K562 (cell line): ENCODE measurements at regions not wholly inside any gene's neighbourhood (a gene's known extent, or its start where the extent isn't known, plus 50 kb on each side); places are given as distances from the start of the nearest gene placed in this dataset.

Experiments
- ATAC-seq: fragments of 200-7000 bp; cut with Tn5 transposase; 3 replicates; pipeline ENCODE4 v1.9.1; 2020; ENCODE audit warnings: moderate library complexity
- BruUV-seq: library from RNA; stranded (reverse); fragments of 400-500 nt; replicated peaks from 2 replicates; lab custom pipeline; 2021; lab: Mats Ljungman, UMichigan
- CTCF ChIA-PET: fragments of 300-600 bp; formaldehyde crosslinking; extraction: SDS; loops from one replicate; lab custom pipeline; 2021; ENCODE audit warnings: low intra/inter-chr PET ratio; lab: Yijun Ruan, JAX
- POLR2A ChIA-PET: fragments of 300-600, 350-650 bp; sonication (Branson Sonifier 250); formaldehyde crosslinking; extraction: SDS; loops from one replicate; lab custom pipeline; 2021; ENCODE audit warnings: antibody characterized with exemption, inconsistent platforms; lab: Yijun Ruan, JAX
- DNase-seq, 4 experiments: peaks; one replicate each; pipeline versions ENCODE4 v3.0.0 to v3.0.0-alpha.2; 2011 to 2018; ENCODE audit warnings: low spot score in 3 of 4, mixed read lengths in 3 of 4; ENCODE audit errors: extremely low read depth in 1 of 4
- FAIRE-seq: peaks from 2 replicates; lab custom pipeline; 2011; peaks lifted over from hg19 to GRCh38; lab: Jason Lieb, UNC
- H2AFZ ChIP-seq: 2 replicates; pipeline ENCODE4 v1.6.0; 2011; ENCODE audit warnings: low read depth, low read length, control low read depth, inconsistent platforms
- H3K27ac ChIP-seq: fragments of 200-600 bp; 3 replicates; pipeline ENCODE4 v1.8.0; 2011; ENCODE audit warnings: low read depth, mild to moderate bottlenecking, control low read depth, inconsistent platforms, low read length, moderate library complexity, mixed read lengths; ENCODE audit errors: extremely low read depth
- H3K27me3 ChIP-seq, 2 experiments: fragments of 300-600 bp in 1 of 2; 2 replicates in 1 of 2; 3 replicates in 1 of 2; pipeline versions ENCODE4 v1.6.0 to v1.8.0; 2011; ENCODE audit warnings: inconsistent platforms in 2 of 2, low read length in 2 of 2, mild to moderate bottlenecking in 1 of 2, mixed read lengths in 1 of 2, moderate library complexity in 1 of 2; ENCODE audit not compliant: control insufficient read depth in 2 of 2, insufficient read depth in 2 of 2
- H3K36me3 ChIP-seq: fragments of 300-600 bp; 3 replicates; pipeline ENCODE4 v1.8.0; 2011; ENCODE audit warnings: mild to moderate bottlenecking, low read length, inconsistent platforms; ENCODE audit not compliant: control insufficient read depth, insufficient read depth
- H3K4me1 ChIP-seq, 2 experiments: fragments of 200-600 bp in 1 of 2; replicated peaks in 1 of 2; 2 replicates in 1 of 2; 3 replicates in 1 of 2; pipeline versions ENCODE4 v1.5.1 to v1.8.0; 2011; ENCODE audit warnings: inconsistent platforms in 2 of 2, low read length in 2 of 2, mild to moderate bottlenecking in 1 of 2, mixed read lengths in 1 of 2, moderate library complexity in 1 of 2; ENCODE audit not compliant: control insufficient read depth in 2 of 2, insufficient read depth in 2 of 2
- H3K4me2 ChIP-seq: 2 replicates; pipeline ENCODE4 v1.6.1; 2011; ENCODE audit warnings: low read length, control low read depth, inconsistent platforms, mixed read lengths; ENCODE audit not compliant: insufficient read depth
- H3K4me3 ChIP-seq: fragments of 200-600 bp; sonication (generic), shearing (Covaris generic); 2 replicates; pipeline ENCODE4 v1.5.1; 2016; ENCODE audit warnings: control low read depth, inconsistent platforms
- H3K79me2 ChIP-seq: fragments of 200-600 bp; 3 replicates; pipeline ENCODE4 v1.8.0; 2011; ENCODE audit warnings: low read length, inconsistent platforms; ENCODE audit not compliant: control insufficient read depth, insufficient read depth
- H3K9ac ChIP-seq, 2 experiments: 2 replicates each; pipeline versions ENCODE4 v1.6.0 to v1.6.1; 2011; ENCODE audit warnings: low read depth in 2 of 2, low read length in 2 of 2, control low read depth in 1 of 2, inconsistent platforms in 1 of 2, mild to moderate bottlenecking in 1 of 2, mixed read lengths in 1 of 2; ENCODE audit not compliant: insufficient read depth in 1 of 2
- H3K9me1 ChIP-seq: one replicate; pipeline ENCODE4 v1.6.0; 2011; ENCODE audit warnings: inconsistent platforms, mild to moderate bottlenecking, low read length, moderate library complexity; ENCODE audit not compliant: control insufficient read depth, insufficient read depth
- H3K9me3 ChIP-seq: replicated peaks from 2 replicates; pipeline ENCODE4 v1.5.1; 2011; ENCODE audit warnings: low read depth, low read length, inconsistent platforms; ENCODE audit not compliant: control insufficient read depth, insufficient read depth
- H4K20me1 ChIP-seq: replicated peaks from 2 replicates; pipeline ENCODE4 v1.6.1; 2011; ENCODE audit warnings: low read length, inconsistent platforms, mixed read lengths; ENCODE audit not compliant: control insufficient read depth, insufficient read depth
- ADNP ChIP-seq: fragments of 200-800 bp; sonication (Bioruptor generic); IDR thresholded peaks from 2 replicates; pipeline ENCODE4 v1.6.1; 2016; ENCODE audit warnings: missing genetic modification characterization, missing compliant biosample characterization
- CBX2 ChIP-seq: fragments of 200-600 bp; sonication (generic); IDR thresholded peaks from one replicate; pipeline ENCODE4 v1.6.1; 2012; ENCODE audit warnings: mild to moderate bottlenecking, low read length, inconsistent platforms; ENCODE audit not compliant: insufficient read depth, poor library complexity, severe bottlenecking
- CREM ChIP-seq: IDR thresholded peaks from 2 replicates; pipeline ENCODE4 v1.6.1; 2014; ENCODE audit warnings: antibody characterized with exemption, low read depth
- GABPB1 ChIP-seq: sonication (generic); formaldehyde crosslinking; IDR thresholded peaks from 2 replicates; pipeline ENCODE4 v1.8.0; 2022; ENCODE audit warnings: mild to moderate bottlenecking, missing genetic modification reagents
- HNRNPK ChIP-seq: fragments of 200-400 bp; formaldehyde crosslinking; IDR thresholded peaks from one replicate; pipeline ENCODE4 v1.6.1; 2018; ENCODE audit warnings: mild to moderate bottlenecking, low read depth, low read length; ENCODE audit not compliant: poor library complexity, severe bottlenecking
- KLF1 ChIP-seq: fragments of 450-650 bp; IDR thresholded peaks from 2 replicates; pipeline ENCODE4 v1.6.1; 2016; ENCODE audit warnings: missing genetic modification characterization, missing compliant biosample characterization
- MAX ChIP-seq: sonication (generic); formaldehyde crosslinking; IDR thresholded peaks from 2 replicates; pipeline ENCODE4 v1.9.0; 2022; ENCODE audit warnings: mild to moderate bottlenecking, missing genetic modification reagents
- POLR2AphosphoS2 ChIP-seq: IDR thresholded peaks from 2 replicates; pipeline ENCODE4 v1.6.1; 2012; ENCODE audit warnings: low read length, improper control_type of control experiment
- PTBP1 ChIP-seq: fragments of 200-400 bp; formaldehyde crosslinking; IDR thresholded peaks from 2 replicates; pipeline ENCODE4 v1.6.1; 2017; ENCODE audit warnings: low read depth, low read length
- SMAD3 ChIP-seq: fragments of 450-650 bp; formaldehyde crosslinking; conservative IDR thresholded peaks from 2 replicates; pipeline ENCODE4 v1.4.0; 2020; ENCODE audit warnings: mild to moderate bottlenecking
- ZBTB12 ChIP-seq: fragments of 250-450 bp; sonication (Bioruptor Pico); IDR thresholded peaks from 2 replicates; pipeline ENCODE4 v1.4.0; 2020
- ZBTB5 ChIP-seq: fragments of 450-650 bp; IDR thresholded peaks from 2 replicates; pipeline ENCODE4 v1.6.1; 2017; ENCODE audit warnings: antibody characterized with exemption
- ZNF445 ChIP-seq: fragments of 250-450 bp; sonication (Bioruptor Pico); IDR thresholded peaks from 2 replicates; pipeline ENCODE4 v1.4.0; 2020; ENCODE audit warnings: low read depth, mild to moderate bottlenecking, moderate library complexity
- ZNF507 ChIP-seq: conservative IDR thresholded peaks from 2 replicates; pipeline ENCODE4 v1.6.1; 2017; ENCODE audit warnings: missing genetic modification characterization, missing compliant biosample characterization
- ZNF830 ChIP-seq: fragments of 250-450 bp; sonication (Bioruptor Pico); IDR thresholded peaks from 2 replicates; pipeline ENCODE4 v1.5.0; 2021; ENCODE audit warnings: mild to moderate bottlenecking
- WGBS: fragments of 100-300 bp; shearing (Covaris generic); methylation state at CpG from one replicate; pipeline ENCODE4 v1.1.6; 2016; ENCODE audit warnings: low coverage, mixed read lengths; ENCODE audit not compliant: insufficient coverage; ENCODE audit errors: missing lambda C conversion rate; 5-methylcytosine and 5-hydroxymethylcytosine counted together
- in situ Hi-C: fragments of 300-500 bp; cut with MboI; formaldehyde crosslinking; loops from 4 replicates; pipeline ENCODE4 v1.15.0; 2018; ENCODE audit warnings: inconsistent platforms, mixed read lengths
- intact Hi-C: fragments of 100-400 bp; cut with micrococcal nuclease; formaldehyde crosslinking; loops from 2 replicates; pipeline ENCODE4 v1.14.2; 2022

- Histone ChIP-seq H3K27ac (no peak overlapping the region), H3K4me2 (no peak overlapping the region), H2AFZ (no peak overlapping the region), H3K9ac (no peak overlapping the region), H4K20me1 (no peaks in the 10 kb centered on the region), H3K9me1 (no peaks in the 10 kb centered on the region), H3K27me3 (peaks cover 4 to 11% of the 10 kb centered on the region in 2 experiments; a peak in 2 of 5 replicates), H3K79me2 (no peaks in the 10 kb centered on the region), H3K9me3 (no peaks in the 10 kb centered on the region), H3K4me3 (no peak overlapping the region), H3K4me1 (no peaks in the 10 kb centered on the region), H3K36me3 (no peaks in the 10 kb centered on the region)
- ChIA-PET CTCF (no interaction called here), POLR2A (no interaction called here)
- intact Hi-C loops, result no loop called here
- DNase-seq (no peak), ATAC-seq (no peak), FAIRE-seq (no peak)
- BruUV-seq, result no TSS peak
- in situ Hi-C loops, result no loop called here
- TF ChIP-seq ZBTB5 (no peak), ZNF445 (CRISPR knock-in tag) (no peak), PTBP1 (no peak), GABPB1 (CRISPR knock-in tag) (no peak), HNRNPK (no peak), CBX2 (no peak), ZNF830 (CRISPR knock-in tag) (no peak), KLF1 (tag) (no peak), CREM (no peak), ZBTB12 (CRISPR knock-in tag) (no peak), ZNF507 (tag) (no peak), MAX (CRISPR knock-in tag) (no peak), SMAD3 (CRISPR knock-in tag) (no peak), POLR2AphosphoS2 (no peak), ADNP (tag) (no peak)
- 0% methylated on average over 3 of the region's 3 CpGs for WGBS
These were observed 115.3 kb downstream of the DRD1 start for GRCh38 chr5:175328687-175329086.
